UCSD-AML1 (cell line): ENCODE measurements at regions not wholly inside any gene's neighbourhood (a gene's known extent, or its start where the extent isn't known, plus 50 kb on each side); places are given as distances from the start of the nearest gene placed in this dataset.
A peak's percentile ranks its signal among the peaks of the same experiment; 100 is the strongest.

Experiments
- DNase-seq: peaks from one replicate; lab custom pipeline; 2025; ENCODE audit not compliant: unreplicated experiment; lab: John Stamatoyannopoulos, UW

DNA sequence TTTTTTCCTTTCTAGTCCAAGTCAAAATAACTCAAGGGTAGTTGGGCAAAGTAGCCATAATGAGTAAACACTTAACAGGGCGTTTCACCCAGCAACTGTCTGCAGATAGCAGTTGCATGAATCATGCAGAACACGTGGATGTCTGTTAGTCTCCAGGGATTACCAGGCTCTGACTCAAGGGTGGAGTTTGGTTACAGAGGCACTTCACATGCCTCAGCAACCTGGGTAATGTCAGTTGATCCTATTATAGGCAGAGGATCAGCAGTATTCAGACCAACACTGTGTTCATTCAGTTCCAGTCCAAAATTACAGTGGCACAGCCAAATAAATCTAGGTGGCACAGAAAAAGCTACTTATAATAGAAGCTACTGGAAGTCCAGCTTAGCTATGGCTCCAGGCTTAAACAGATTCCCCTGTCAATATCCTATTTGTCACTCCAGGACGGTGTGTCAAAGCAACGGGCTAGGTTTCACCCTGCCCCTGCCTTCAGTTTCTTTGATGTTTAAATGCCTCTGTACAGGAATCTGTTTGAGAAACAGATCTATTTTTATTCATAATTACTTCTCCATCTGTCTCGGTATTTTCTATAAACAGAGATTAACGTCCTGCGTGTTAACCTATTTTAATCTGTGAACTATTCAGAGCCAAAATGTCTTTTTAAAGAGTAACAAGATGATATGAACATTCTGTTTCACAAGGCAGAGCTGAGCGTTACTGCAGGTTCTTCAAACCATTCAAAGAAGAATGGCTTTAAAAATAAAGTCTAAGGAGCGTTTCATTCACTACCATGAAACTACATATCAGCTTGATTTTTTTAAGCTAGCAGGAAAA, 162.6 kb upstream of the AKR1E2 start:
- DNase-seq: no peak

DNA sequence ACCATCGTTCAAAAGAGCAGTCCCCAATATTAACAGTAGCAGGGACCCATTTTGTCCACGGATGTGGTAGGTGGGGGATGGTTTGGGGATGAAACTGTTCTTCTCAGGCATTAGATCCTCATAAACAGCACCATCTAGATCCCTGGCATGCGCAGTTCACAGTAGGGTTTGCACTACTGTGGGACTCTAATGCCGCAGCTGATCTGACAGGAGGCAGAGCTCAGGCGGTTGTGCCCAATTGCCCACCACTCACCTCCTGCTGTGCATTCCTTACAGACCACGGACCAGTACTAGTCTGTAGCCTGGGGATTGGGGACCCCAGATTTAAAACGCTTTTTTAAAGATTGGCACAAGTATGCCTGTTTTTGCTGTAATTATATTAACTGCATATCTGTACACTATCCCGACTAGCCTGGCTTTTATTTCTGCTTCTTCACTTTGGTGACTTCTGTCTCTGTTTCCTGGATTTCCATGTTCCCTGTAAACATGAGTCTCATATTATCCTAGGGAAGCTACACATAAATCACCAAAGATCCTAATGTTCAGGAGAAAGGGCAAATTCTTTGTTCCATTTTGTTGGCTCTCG, 163.3 kb upstream of the AKR1E2 start:
- no peak for DNase-seq

DNA sequence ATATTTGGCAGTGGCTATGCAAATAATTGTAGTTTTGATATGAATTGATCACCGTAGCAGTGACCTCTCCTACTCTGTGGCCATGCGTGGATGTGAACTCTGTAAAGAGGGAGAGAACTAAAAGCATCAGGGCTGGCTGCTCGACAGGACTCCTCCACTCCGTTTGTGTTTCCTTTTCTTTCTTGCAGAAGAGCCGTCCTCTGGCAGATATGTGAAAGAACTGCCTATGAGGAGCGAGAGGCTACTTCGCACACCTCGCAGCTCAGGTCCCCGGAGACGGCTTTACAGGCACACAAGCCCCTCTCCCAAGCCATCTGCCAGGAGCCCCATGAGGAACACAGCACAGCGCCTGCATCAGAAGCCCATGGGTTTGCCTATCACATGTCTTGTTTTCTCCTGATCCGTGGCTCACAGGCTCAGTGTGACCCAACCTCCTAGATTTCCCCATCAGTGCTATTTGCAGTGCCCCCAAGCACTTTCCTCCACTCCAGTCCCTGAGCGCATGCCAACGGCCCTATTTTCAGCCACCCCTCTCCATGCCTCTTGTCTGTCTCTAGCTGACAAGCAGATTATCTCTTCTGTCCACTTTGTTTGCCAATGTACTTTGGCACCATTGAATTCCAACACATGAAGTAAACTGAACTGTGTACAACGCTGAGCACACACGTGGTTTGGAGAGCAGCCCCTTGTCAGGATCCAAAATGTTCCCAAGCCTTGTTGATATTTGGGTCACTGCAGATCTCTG, 164.3 kb upstream of the AKR1E2 start:
- no peak for DNase-seq

DNA sequence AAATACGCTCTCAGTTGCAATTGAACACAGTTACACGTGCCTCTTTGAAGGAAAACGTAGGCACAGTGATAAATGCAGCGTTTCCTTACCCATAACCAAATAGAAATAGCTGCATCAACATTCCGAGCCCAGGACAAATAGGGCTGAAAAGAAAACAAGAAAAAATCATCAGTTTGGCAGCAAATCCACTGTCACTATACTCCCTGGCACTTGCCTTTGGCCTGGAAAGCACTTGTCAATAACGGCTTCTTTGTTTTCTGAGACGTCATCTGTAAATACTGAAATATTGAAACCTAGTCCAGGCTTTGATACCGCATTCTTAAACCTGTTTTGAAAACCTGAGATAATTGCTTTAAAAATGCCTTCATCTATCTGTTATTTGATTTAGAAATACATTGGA, 167.2 kb upstream of the AKR1E2 start:
- DNase-seq: no peak

DNA sequence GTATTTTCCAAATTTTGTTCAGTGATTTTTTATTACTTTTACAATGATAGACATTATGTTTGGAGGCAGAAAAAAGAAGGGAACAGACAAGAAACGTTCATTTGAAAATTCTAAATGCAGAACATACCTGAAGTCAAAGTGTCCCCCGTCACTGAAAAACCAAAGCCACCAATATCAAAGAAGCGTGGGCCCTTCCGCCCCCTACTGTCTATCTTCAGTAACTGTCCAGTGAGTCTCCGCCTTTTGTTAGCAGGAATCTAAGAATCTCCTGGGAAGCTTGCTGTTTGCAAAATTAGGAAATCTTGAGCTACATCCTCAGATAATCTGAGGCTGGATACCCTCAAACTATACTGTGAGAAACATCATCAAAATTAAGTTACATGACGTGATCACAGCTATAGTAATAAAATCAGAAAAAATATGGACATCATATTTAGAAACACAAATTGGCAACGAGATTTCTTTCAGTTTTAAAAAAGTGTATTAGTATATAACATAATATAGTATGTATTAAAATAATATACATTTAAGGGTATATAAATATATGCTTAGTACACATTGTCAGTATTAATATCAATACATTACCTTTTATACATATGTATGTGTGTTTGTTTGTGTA, 169.3 kb upstream of the AKR1E2 start:
- peak; percentile 12 for DNase-seq

DNA sequence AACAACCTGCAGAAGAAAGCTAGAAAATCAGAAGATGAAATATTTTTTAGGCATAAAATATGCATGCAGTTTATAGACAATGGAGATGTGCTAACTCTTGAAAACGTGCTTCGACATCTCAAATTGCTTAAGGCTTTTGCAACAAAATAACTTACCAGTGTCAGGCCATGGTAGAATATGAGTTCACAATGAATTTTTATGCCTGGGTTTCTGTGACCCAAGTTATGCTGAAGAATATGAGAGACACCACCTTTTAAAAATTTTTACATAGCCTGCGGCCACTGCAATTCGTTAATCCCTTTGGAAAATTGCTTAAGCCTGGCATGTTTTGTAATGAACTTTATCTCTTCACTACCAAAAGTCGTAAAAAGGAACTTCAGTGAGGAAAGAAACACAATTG, 170.1 kb upstream of the AKR1E2 start:
- DNase-seq: no peak

DNA sequence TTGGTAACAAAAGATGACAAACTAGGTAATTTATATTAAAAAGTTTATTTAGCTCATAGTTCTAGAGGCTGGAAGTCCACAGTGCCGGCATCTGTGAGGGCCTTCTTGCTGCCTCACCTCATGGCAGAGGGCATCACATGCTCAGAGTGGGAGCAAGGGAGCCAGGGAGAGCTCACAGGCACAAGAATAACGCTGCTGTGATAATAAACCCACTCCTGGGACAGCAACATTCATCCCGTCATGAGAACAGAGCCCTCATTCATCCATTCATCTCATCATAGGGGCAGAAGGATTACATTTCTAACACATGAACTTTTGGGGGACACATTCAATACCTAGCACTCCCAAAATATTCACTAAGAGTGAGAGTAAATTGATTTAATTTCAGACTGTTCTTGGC, 170.6 kb upstream of the AKR1E2 start:
- no peak for DNase-seq

DNA sequence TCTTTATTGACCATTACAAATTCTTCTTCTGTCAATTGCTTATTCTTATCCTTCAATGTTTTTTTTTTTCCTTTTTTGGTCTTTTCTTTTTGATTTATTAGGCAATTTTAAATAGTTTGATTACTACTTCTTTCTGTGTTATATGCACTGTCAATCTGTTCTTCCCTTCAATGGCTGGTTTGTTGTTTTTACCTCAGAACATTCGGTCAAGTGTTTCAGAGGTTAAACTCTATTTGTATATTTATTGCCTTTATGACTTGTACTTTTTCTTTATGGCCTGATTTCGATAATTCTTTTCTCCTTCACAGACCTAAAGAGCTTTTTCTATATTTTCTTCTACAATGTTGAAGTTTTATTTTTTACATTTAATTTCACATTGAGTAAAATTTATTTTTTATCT, 171.5 kb upstream of the AKR1E2 start:
- DNase-seq: no peak

DNA sequence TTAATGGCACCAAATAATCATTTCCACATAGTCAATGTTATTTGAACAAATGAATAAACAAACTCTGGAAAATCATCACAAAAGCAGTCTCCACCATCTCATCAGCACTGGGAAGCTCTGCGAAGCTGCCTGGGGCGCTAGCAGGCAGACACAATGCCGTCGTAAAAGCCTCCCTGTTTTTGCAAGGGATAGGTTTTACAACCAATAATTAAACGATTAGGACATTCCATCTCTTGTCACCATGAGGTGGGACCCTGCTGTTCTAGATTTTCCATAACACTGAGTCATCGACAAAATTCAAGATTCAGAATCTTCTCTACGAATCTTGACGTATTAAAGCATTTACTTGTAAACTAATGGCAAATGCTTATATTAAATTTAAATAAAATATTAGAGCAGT, 172.8 kb upstream of the AKR1E2 start:
- no peak for DNase-seq

DNA sequence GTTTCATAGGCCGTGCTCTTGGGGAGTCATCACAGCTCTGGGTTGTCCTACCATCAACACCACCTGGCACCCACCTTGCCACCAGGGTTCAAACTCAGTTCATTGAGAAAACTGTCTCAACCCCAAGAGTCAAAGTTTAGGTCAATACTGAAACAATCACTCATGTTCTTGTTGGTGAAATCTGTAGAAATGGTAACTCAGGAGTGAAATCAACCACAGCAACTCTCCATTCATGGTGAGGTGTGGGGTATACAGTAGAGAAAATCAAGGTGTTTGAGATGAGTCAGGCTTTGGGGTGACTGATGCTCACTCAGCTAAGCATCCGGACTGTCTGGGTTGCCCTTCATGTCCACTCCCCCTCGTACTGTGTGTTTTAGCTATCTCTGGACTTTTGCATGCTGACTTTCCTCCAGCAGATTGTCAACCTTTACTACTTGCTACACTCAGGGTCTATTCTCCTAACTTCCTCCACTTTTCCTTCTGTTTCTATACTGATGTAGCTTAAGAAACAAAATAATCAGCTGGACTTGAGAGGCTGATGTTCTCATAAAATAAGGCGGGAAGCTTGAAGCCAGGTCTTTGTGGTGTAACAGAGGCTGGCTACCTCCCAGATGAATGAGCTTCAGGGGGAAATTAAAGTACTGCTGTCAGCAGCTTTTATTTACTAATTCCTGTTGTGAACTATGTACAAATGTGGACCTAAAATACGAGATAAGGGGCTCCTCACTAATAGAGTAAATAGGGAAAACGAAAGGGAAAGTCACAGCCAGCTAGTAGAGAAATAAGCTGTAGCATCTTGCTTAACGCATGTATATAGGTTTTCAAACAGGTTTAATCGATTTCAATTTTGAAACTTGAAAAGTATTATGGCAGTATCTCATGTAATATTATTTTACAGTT, 173.6 kb upstream of the AKR1E2 start:
- DNase-seq: no peak

DNA sequence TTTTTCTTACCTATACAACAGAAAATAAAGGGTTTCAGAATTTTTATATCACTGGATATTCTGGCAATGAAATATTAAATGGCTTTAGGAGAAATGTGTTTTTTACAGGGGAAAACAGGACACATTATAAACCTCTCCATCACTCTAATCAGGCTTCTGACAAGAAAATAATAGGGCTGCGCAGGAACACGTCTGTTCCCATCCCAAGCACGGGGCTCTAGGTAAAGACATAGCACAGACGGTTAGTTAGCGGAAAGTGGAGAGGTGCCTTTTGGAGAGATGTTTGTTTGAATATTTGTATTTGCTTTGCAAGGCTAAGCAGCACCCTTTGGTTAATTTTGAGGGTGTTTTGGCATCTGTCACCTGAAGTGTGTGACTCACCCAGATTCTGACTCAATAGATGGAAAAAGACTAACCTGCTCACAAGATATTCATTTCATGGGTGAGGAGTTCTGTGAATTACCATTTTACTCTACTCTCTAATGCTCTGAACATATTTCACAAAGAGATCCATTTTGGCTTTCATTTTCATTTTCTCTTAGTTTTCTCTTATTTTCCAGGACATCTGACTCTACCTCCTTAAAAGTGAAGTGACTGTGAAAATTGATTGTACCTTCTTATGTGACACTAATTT, 174.5 kb upstream of the AKR1E2 start:
- DNase-seq: no peak

DNA sequence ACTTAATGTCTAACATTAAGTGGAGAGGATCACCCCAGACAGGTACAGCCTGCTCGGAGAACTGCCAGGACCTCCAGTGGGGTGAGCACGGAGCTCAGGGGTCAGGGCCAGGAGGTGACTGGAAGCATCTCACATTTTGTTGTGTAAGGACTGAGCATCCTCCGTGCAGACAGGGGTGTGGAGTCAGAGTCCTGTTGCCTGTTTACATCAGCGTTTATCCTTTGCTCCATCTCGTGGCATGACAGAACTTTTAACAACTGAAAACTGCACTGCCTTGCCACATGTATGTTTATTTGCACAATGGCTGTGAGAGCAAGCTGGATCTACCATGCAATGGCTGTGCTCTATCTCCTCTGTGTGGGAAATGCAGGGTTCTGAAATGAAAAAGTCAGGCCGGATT, 175.4 kb upstream of the AKR1E2 start:
- no peak for DNase-seq

DNA sequence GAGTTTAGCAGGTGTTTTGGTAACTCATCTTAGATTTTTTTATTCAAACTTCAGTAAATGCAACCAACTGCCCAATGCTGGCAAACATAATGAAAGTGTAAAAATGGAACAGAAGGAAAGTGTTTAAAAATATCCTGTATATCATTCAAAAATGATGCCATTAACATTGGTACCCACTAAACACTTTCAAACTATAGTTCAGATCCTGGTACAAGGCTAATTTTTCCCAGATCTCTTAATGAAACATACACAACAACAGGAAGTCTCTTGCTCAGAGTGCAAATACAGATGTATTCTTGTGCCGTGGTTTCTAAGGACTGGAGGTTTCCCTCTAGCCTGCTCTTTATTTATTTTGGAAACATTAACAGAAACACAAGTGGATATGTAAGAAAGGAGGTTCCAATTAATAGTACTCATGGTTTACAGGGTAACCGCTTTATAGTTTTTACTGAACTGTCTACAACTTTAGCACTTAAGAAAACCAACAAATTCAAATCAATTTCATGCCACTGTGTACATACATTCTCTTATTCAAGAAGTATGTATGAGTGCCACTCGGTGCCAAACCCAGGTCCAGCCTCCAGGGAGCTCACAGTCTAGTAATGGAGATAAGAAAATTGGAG, 176.0 kb upstream of the AKR1E2 start:
- DNase-seq: no peak

DNA sequence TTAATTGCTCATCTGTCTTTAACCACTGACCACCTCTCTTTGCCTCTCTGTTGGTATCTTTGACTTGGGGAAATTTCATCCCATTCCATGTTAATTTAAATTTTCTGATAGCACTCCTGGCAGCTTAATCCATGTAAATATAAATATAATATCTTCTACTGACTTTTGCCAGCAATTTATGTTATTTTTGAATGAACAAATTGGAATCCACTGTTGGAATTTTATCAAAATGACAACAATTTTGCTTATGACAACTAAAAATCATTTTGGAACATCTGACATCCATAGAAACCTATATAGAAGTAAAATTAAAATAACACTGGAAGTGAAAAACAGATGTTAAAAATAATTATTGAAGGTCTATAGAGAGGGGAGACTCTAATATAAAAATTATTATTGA, 176.5 kb upstream of the AKR1E2 start:
- DNase-seq: no peak

DNA sequence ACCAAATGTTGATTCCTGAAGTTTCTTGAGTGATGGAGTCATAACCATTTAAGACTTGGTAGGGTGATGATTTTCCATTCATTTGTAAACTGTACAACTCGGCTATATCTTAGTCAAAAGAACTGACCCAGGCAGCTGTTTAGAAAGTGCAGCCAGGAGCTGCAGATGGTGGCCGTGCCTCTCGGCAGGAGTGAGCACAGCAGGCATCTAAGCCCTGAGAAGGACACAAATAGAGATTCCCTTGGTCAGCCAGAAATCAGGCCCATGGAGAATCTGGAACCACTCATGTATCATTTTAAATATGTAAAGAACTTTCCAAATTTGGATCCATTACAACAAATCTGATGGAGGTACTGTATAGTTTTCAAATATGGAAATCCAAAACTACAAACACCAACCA, 177.0 kb upstream of the AKR1E2 start:
- DNase-seq: no peak

DNA sequence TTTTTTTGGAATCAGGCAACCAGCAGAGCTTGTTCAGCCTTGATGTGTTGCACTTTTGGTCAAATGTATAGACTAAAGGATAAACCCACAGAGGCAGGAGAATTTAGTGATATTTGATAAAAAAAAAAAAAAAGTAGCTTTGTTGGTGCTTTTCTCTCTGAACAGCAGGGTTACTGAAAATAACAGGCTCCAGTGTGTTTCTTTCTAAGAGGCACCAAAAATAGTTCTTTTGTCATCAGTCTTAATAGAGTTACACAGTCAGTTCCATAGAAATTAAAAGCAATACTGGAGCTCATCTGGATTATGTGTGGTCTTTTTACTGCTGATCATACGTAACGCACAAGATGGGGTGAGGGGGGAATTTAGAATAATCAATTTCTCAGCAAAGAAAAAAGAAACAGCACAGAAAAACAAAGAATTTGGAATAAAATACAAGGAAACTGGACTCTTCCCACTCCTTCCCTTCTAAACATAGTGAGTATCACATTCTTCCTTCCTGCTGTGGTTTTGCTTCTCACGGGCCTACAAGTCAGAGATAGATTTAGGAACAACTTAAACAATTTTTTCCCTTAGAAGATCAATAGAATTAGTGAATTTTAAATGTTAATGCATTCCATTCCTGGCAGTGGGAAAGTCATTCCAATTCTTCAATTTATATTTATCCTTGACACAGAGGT, 178.8 kb upstream of the AKR1E2 start:
- no peak for DNase-seq

DNA sequence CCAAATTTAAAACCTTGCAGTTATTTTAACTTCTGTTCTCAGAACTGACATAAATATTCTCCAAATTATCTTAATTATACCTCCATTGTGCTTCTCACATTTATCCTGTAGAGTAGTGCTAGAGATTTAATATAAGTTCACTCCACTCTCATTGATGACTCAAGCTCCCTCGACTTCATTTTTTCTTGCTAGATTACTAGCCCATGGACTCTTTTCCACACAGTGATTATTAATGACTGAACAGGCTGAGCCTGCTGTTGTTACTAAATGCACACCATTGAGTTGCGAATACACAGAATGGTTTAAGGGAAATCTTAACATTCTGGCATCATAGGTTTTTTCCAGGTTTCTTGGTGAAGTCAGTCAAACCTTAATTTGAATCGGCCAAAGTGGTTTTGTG, 179.5 kb upstream of the AKR1E2 start:
- no peak for DNase-seq

DNA sequence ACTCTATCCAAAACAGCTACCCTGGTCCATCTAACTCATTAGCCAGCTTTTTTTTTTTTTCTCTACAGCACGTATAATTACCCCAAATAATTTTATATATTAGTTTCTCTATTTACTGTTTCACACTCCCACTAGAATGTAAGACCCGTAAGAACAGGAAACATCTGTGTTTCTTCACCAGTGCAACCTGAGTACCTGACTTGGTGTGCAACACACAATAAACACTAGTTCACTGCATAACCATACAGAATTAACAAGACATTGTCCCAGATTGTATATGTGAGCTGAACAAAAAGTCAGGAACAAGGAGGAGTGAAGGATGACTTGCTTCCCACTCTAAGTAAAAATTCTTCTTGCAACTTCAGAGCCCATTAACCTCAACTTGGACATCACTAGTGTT, 180.2 kb upstream of the AKR1E2 start:
- DNase-seq: no peak

DNA sequence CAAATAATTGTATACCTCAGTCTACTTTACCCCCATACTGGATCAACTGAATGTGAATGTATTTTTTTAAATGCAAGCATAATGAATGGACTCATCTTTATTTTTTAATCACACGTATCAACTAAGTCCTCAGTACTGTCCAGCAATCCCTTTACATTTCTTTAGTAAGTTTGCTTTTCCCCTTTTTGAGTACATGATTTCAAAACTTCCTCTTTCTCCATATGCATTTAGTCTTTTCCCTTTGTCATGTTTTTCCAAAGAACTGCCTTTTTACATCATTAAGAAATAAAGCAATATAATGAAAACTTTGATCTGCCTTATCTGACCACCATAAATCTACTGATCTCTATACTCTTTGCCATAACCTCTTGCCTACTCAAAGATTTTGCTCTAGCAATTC, 182.5 kb upstream of the AKR1E2 start:
- no peak for DNase-seq
